ENCODE measurements at regions not wholly inside any gene's neighbourhood (a gene's known extent, or its start where the extent isn't known, plus 50 kb on each side); places are given as distances from the start of the nearest gene placed in this dataset.

- no peak for TF ChIP-seq ATF7 (IDR thresholded peaks at IDR 0.05)
- TF ChIP-seq PHF20 (IDR thresholded peaks at IDR 0.05; ENCODE audit: partially characterized antibody): no peak
- no peak for TF ChIP-seq MGA (IDR thresholded peaks at IDR 0.05)
- no peak for TF ChIP-seq E2F1 (CRISPR knock-in tag; IDR thresholded peaks at IDR 0.05)
- no peak for TF ChIP-seq CREM (IDR thresholded peaks at IDR 0.05; ENCODE audit: low read depth)
- TF ChIP-seq HDAC3 (IDR thresholded peaks at IDR 0.05; ENCODE audit: borderline replicate concordance, partially characterized antibody): no peak
- no peak for TF ChIP-seq ZNF639 (CRISPR knock-in tag; conservative IDR thresholded peaks at IDR 0.05 in 1 of 2, IDR thresholded peaks at IDR 0.05 in 1 of 2)
- TF ChIP-seq THRB (CRISPR knock-in tag; conservative IDR thresholded peaks at IDR 0.05): no peak
- TF ChIP-seq ZNF184 (CRISPR knock-in tag; IDR thresholded peaks at IDR 0.05): no peak
- no peak for TF ChIP-seq ZNF586 (CRISPR knock-in tag; conservative IDR thresholded peaks at IDR 0.05)
Measured at GRCh38 chr7:133183042-133183794, 69.7 kb upstream of the EXOC4 start (continued).
